ENCODE measurements at regions not wholly inside any gene's neighbourhood (a gene's known extent, or its start where the extent isn't known, plus 50 kb on each side); places are given as distances from the start of the nearest gene placed in this dataset.

DNA sequence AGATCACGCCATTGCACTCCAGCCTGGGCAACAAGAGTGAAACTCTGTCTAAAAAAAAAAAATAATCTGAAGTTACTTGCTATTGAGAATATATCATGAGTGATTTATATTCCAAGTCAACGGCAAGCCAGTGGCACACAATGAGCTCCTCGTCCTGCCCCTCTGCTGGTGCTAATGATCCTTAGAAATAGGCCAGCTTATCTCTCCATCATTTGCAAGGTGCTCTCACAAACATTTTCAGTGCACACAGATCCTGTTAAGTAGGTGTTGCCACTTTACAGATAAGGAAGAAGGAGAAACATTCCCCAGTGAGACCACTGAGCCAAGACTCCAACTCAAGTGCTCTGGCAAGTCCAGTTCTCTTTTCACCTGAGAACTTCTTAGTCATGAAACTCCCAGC is 91.3 kb upstream of the GPR45 start:
- DNase-seq, result no peak

DNA sequence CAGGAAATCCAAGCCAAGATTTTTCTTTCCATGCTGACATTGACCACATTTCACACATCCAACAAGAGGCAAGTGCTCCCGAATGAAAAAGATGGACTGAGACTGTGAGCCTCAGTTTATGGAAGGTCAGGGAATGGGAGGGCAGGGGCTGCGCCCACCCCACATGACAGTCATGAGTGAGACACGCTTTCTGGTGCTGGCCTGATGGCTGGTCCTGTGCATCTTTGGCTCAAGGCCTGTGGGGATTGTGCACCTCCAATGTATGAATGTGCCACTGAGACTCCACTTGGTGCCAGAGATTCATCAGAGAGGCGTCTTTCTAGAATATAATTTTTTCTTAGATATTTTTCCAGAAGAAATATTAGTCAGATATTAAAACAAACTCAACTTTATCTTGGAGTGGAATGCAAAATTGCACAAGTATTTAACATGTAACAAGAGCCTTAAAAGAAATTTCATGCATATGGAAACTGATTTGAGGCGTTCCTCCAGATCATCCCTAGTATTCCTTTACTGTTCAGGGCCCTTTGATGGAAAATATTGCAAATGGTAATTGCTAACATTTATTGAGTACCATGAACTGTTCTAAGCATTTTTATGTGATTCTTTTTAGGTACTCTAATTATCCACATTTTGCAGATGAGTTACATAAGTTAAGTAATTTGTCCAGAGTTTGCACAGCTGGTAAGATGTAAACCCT is 87.3 kb upstream of the GPR45 start:
- no peak for DNase-seq

DNA sequence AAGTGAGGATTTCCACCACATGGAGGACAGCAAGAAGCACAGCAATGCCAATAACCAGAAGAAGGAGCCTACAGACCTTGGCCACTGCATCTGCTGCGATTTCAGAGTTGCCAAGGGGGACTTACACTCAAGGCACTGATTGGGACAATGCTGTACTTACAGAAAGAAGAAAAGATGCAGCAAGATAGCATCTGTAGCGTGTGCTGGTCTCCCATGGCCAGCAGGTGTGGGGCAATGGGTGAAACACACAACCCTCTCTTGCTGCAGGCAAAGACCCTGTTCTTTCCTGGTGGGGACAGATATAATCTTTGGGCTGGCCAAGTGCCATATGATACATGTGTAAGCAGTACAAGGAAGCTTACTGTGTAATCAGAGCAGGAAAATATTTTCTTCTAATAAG is 85.4 kb upstream of the GPR45 start:
- DNase-seq, result no peak

DNA sequence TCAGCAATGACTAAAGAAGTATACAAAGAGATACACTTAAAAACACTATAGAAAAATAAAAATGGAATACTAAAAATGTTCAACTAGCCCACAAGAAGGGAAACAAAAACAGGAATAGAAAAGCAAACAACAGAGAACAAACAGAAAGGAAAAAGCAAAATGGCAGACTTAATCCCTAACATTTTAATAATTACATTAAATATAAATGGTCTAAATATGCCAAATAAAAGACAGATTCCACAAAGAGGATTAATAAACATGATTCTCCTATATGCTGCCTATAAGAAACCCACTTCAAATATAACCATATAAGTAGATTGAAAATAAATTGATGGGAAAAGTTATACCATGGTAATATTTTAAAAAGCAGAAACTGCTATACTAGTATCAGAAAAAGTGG is 83.5 kb upstream of the GPR45 start:
- DNase-seq, result no peak

GRCh38 chr2:105166688-105167087 is 74.9 kb upstream of the GPR45 start:
- DNase-seq, result no peak

DNA sequence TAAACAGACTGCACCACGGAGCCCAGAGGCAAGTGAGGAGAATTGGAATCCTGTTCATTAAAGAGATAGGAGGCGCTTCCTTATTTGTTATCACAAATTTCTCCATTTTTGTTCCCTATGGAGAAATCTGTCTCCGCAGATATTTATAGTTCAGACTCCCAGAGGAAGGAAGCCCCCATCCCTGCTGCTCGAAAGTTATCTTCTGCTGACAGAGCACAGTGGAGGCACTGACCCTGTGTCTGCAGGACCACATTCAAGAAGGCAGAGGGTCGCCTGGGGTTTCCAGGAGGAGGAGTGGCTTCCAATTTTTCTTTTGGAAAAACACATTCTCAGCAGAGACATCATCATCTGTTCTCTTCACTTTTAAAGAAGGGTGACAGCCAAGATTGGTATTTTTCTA is 73.0 kb upstream of the GPR45 start:
- no peak for DNase-seq

DNA sequence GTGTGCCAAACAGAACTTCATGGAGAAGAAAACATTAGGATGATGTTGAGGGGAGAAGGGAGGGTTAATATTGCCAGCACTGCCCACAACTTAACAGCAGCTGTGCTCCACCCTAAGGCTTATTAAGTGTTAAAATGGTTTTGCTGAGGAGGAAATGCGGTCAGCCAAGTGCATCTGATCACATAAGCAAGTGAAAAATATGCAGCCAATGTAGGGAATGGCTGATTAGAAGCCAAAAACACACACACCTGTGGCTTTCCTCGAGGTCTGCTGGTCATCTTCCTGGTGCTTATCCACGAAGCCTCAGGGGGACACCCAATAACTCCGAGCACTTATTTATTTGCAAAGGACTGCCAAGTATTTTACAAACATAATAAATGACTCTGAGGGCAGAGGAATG is 66.3 kb upstream of the GPR45 start:
- DNase-seq, result no peak

GRCh38 chr2:105176429-105176828 is 65.1 kb upstream of the GPR45 start:
- no peak for DNase-seq

DNA sequence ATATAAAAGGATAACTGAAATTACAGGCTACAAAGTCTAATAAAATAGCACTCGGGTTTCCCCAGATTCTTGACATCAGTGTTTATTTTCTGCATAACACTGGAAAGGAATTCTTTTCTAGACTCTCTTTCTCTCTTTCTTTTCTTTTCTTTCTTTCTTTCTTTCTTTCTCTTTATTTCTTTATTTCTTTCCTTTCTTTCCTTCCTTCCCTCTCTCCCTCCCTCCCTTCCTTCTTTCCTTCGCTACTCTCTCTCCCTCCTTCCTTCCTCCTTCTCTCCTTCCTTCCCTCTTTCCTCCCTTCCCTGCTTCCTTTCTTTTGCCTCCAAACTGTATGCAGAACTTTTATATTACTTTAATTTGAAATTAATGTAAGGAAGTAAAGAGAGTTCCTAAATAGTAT is 64.5 kb upstream of the GPR45 start:
- no peak for DNase-seq

- DNase-seq, result no peak
Measured at GRCh38 chr2:105177536-105178254, 63.8 kb upstream of the GPR45 start.

GRCh38 chr2:105179469-105180372 is 61.8 kb upstream of the GPR45 start:
- DNase-seq, result no peak

- no peak for DNase-seq
Measured at GRCh38 chr2:105180491-105180972, 61.0 kb upstream of the GPR45 start.

DNA sequence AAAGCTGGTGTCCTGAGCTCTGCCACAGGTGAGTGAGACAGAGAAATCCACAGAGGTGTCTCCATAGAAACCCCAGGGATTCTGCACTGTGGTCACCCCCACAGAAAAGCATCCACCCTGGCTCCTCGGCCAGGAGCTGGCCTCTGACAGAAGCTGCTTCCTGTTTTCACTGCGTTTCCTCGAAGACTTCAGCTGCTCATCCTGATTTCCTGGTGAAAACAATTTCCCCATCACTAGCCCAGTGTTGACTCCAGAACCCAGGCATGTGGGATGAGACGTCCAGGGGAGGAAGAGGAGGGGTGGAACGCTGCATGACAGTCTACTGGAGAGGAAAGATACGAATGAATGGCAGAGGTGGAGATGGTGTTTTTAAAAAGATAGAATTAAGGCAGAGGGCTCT is 60.3 kb upstream of the GPR45 start:
- no peak for DNase-seq

- DNase-seq, result no peak
Measured at GRCh38 chr2:105183555-105184323, 57.8 kb upstream of the GPR45 start.

DNA sequence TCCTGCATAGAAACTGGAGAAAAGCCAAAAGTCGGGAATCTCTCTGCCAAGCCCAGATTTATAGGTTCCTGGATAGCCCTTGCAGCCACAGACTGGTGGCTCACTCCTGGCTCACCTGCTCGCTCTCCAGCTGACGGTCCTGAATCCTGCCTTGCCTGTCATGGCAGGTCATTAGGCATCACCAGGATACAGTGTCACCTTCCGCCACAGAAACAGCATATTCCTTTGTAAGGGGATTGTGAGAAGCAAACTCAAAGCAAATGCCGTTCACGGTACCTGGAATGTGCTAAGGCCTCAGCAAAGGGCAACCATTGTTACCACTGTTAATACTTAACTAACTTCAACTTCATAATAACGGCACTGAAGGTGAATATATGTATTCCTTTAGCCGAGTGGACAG is 57.1 kb upstream of the GPR45 start:
- DNase-seq, result no peak

DNA sequence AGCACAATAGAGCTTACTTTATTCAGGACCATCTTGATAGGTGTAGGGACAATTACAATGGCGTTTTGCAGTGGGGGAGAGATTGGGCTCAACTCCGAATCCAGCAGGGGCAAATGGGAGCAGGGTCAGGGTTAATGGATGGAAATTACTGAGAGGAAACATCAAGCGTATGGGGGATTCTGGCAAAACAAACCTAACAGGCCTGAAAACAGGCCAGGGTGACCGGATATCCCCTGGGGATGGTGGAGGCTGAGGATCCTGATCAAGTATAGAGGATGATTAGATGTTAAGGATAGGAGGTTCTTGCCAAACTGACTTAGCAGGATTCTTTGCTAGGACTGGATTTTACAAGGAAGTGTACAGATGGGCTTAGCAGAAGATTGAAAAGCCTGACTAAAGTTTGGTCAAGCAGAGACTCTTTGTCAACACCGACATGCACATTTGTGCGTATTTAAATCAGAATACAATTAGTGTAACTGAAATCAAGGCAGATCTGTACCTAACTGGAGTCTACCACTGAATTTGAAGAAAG is 54.5 kb upstream of the GPR45 start:
- peak; percentile 63 for DNase-seq

GRCh38 chr2:105187531-105187930 is 54.0 kb upstream of the GPR45 start:
- peak; percentile 62 for DNase-seq

- DNase-seq, result peak; percentile 10
Measured at GRCh38 chr2:105188343-105188742, 53.2 kb upstream of the GPR45 start.

Measured in islet precursor cell (in vitro differentiated cells).